ES-I3 (cell line): ENCODE measurements at regions not wholly inside any gene's neighbourhood (a gene's known extent, or its start where the extent isn't known, plus 50 kb on each side); places are given as distances from the start of the nearest gene placed in this dataset.
A peak's percentile ranks its signal among the peaks of the same experiment; 100 is the strongest.

ENCODE experiments used
- H3K36me3 ChIP-seq: 2 replicates; pipeline ENCODE4 v1.6.1; 2013; ENCODE audit warnings: mild to moderate bottlenecking, low read length, control low read depth, moderate library complexity; ENCODE audit not compliant: insufficient read depth
- H3K4me1 ChIP-seq: 2 replicates; pipeline ENCODE4 v1.6.1; 2013; ENCODE audit warnings: mild to moderate bottlenecking, control low read depth, low read length; ENCODE audit not compliant: insufficient read depth
- H3K9ac ChIP-seq: 2 replicates; pipeline ENCODE4 v1.6.1; 2013; ENCODE audit warnings: low read depth, mild to moderate bottlenecking, low read length, moderate library complexity
- H3K9me3 ChIP-seq: 2 replicates; pipeline ENCODE4 v1.6.1; 2013; ENCODE audit warnings: mild to moderate bottlenecking, low read length, moderate library complexity; ENCODE audit not compliant: control insufficient read depth, insufficient read depth

- no peaks in the 10 kb centered on the region for H3K9me3 ChIP-seq
- no peaks in the 10 kb centered on the region for H3K4me1 ChIP-seq
- H3K9ac ChIP-seq: no peak overlapping the region
- H3K36me3 ChIP-seq: no peaks in the 10 kb centered on the region
Observed at GRCh38 chr10:42998481-42999384, 78.1 kb upstream of the RET start.

GRCh38 chr10:42999385-43000020 lies 77.4 kb upstream of the RET start:
- no peak overlapping the region for H3K9ac ChIP-seq
- no peaks in the 10 kb centered on the region for H3K4me1 ChIP-seq
- no peaks in the 10 kb centered on the region for H3K36me3 ChIP-seq
- H3K9me3 ChIP-seq: no peaks in the 10 kb centered on the region

GRCh38 chr10:43000021-43000411 lies 76.9 kb upstream of the RET start:
- Histone ChIP-seq H3K9ac (no peak overlapping the region), H3K4me1 (no peaks in the 10 kb centered on the region), H3K9me3 (no peaks in the 10 kb centered on the region), H3K36me3 (no peaks in the 10 kb centered on the region)

GRCh38 chr10:43000651-43001426 lies 76.0 kb upstream of the RET start:
- H3K9ac ChIP-seq: no peak overlapping the region
- no peaks in the 10 kb centered on the region for H3K36me3 ChIP-seq
- no peaks in the 10 kb centered on the region for H3K9me3 ChIP-seq
- H3K4me1 ChIP-seq: no peaks in the 10 kb centered on the region

- no peak overlapping the region for H3K9ac ChIP-seq
- H3K9me3 ChIP-seq: no peaks in the 10 kb centered on the region
- no peaks in the 10 kb centered on the region for H3K36me3 ChIP-seq
- H3K4me1 ChIP-seq: no peaks in the 10 kb centered on the region
Observed at GRCh38 chr10:43001427-43001795, 75.5 kb upstream of the RET start.

- H3K9ac ChIP-seq: no peak overlapping the region
- no peaks in the 10 kb centered on the region for H3K9me3 ChIP-seq
- H3K36me3 ChIP-seq: no peaks in the 10 kb centered on the region
- H3K4me1 ChIP-seq: no peaks in the 10 kb centered on the region
Observed at GRCh38 chr10:43002596-43002995, 74.3 kb upstream of the RET start.

- Histone ChIP-seq H3K9me3 (peaks cover 18% of the 10 kb centered on the region), H3K4me1 (0 out of 2 replicates have a peak, but pooled peaks cover under 1% of the 10 kb centered on the region), H3K36me3 (no peaks in the 10 kb centered on the region), H3K9ac (no peak overlapping the region)
Observed at GRCh38 chr10:43006490-43006889, 70.4 kb upstream of the RET start.

- Histone ChIP-seq H3K36me3 (no peaks in the 10 kb centered on the region; the same call in 1 of the 2 replicates), H3K4me1 (peaks cover 16% of the 10 kb centered on the region), H3K9ac (no peak overlapping the region), H3K9me3 (peaks cover 32% of the 10 kb centered on the region)
Observed at GRCh38 chr10:43012578-43012977, 64.3 kb upstream of the RET start.

GRCh38 chr10:43013065-43013464 lies 63.8 kb upstream of the RET start:
- no peak overlapping the region for H3K9ac ChIP-seq
- H3K36me3 ChIP-seq: no peaks in the 10 kb centered on the region; the same call in 1 of the 2 replicates
- H3K4me1 ChIP-seq: peaks cover 16% of the 10 kb centered on the region
- peaks cover 32% of the 10 kb centered on the region for H3K9me3 ChIP-seq

- Histone ChIP-seq H3K9me3 (no peaks in the 10 kb centered on the region), H3K4me1 (peaks cover 11% of the 10 kb centered on the region; the same call in 1 of the 2 replicates), H3K9ac (no peak overlapping the region), H3K36me3 (no peaks in the 10 kb centered on the region)
Observed at GRCh38 chr10:43024524-43024923, 52.3 kb upstream of the RET start.

GRCh38 chr10:43024942-43025700 lies 51.7 kb upstream of the RET start:
- Histone ChIP-seq H3K4me1 (peaks cover 11% of the 10 kb centered on the region; the same call in 1 of the 2 replicates), H3K36me3 (no peaks in the 10 kb centered on the region), H3K9me3 (no peaks in the 10 kb centered on the region), H3K9ac (no peak overlapping the region)

- Histone ChIP-seq H3K9ac (peak overlapping the region; percentile 33; the same call in 1 of the 2 replicates), H3K36me3 (no peaks in the 10 kb centered on the region), H3K4me1 (peaks cover 11% of the 10 kb centered on the region; the same call in 1 of the 2 replicates), H3K9me3 (no peaks in the 10 kb centered on the region)
Observed at GRCh38 chr10:43026039-43026973, 50.6 kb upstream of the RET start.
